ENCODE measurements at regions not wholly inside any gene's neighbourhood (a gene's known extent, or its start where the extent isn't known, plus 50 kb on each side); places are given as distances from the start of the nearest gene placed in this dataset.

GRCh38 chr2:146278881-146279280, 1565.9 kb upstream of the ACVR2A start:
- TF ChIP-seq CTCF (conservative IDR thresholded peaks at IDR 0.05; ENCODE audit: low read depth, low read length) (no peak), EZH2 (IDR thresholded peaks at IDR 0.05; ENCODE audit: low read length, unreplicated experiment) (no peak)

Measured in PC-3 (cell line).